ENCODE measurements at regions not wholly inside any gene's neighbourhood (a gene's known extent, or its start where the extent isn't known, plus 50 kb on each side); places are given as distances from the start of the nearest gene placed in this dataset.

DNA sequence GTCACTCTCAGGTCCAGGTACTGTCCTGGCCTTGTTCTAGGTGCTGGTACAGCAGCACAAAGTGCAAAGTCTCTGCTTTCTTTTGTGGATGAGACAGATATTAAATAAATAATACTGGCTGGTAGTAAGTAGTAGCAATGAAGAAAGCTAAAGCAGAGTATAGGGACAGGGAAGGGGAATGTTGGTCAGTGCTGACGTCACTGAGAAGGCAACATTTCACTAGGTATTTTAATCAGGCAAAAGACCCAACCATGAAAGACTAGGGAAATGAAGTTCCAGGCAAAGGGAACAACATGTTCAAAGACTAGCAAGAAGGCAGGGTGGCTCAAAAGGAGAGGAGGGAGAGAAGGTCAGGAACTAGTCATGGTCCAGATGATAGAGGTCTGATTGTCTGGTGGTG lies 388.2 kb downstream of the YTHDC2 start:
- H3K56ac ChIP-seq (ENCODE audit: low read length), result no peak overlapping the region

GRCh38 chr5:113902917-113903660 lies 389.6 kb downstream of the YTHDC2 start:
- Histone ChIP-seq H3K79me2 (ENCODE audit: control insufficient read depth, insufficient read depth, low read length) (no peaks in the 10 kb centered on the region), H3K27ac (ENCODE audit: low read depth, low read length) (no peak overlapping the region), H3K79me1 (ENCODE audit: low read length) (no peaks in the 10 kb centered on the region), H3K23ac (ENCODE audit: low read length) (no peak overlapping the region), H3K4me1 (ENCODE audit: control insufficient read depth, low read depth, low read length) (no peaks in the 10 kb centered on the region), H4K8ac (ENCODE audit: low read depth, low read length) (no peak overlapping the region), H2BK5ac (ENCODE audit: low read length) (no peak overlapping the region), H3K36me3 (ENCODE audit: control insufficient read depth, insufficient read depth, low read length) (no peaks in the 10 kb centered on the region), H3K9ac (ENCODE audit: low read length) (no peak overlapping the region), H2BK120ac (ENCODE audit: low read depth, low read length) (no peak overlapping the region), H3K4me3 (ENCODE audit: low read length) (no peak overlapping the region), H2AK5ac (ENCODE audit: low read length) (no peak overlapping the region), H3K4ac (ENCODE audit: low read depth, low read length) (no peak overlapping the region), H4K5ac (ENCODE audit: low read length) (no peak overlapping the region), H2BK15ac (replicated peaks; ENCODE audit: low read depth) (no peak overlapping the region), H3K27me3 (ENCODE audit: insufficient read depth, low read length, poor library complexity) (no peaks in the 10 kb centered on the region), H3K4me2 (ENCODE audit: low read length) (no peak overlapping the region), H3K56ac (ENCODE audit: low read length) (no peak overlapping the region), H3K18ac (ENCODE audit: low read length) (no peak overlapping the region)
- peak; percentile 33 for DNase-seq
- no CpG with 5 or more reads among the region's 2 CpGs for WGBS (ENCODE audit: extremely low coverage, insufficient coverage, low lambda C conversion rate)

More for the DNA sequence above, 388.2 kb downstream of the YTHDC2 start:
- Histone ChIP-seq H3K27ac (ENCODE audit: low read depth, low read length) (no peak overlapping the region), H3K4me1 (ENCODE audit: control insufficient read depth, low read depth, low read length) (no peaks in the 10 kb centered on the region), H3K4me3 (ENCODE audit: low read length) (no peak overlapping the region), H2BK120ac (ENCODE audit: low read depth, low read length) (no peak overlapping the region), H3K23ac (ENCODE audit: low read length) (no peak overlapping the region), H3K79me2 (ENCODE audit: control insufficient read depth, insufficient read depth, low read length) (no peaks in the 10 kb centered on the region), H3K4ac (ENCODE audit: low read depth, low read length) (no peak overlapping the region), H4K8ac (ENCODE audit: low read depth, low read length) (no peak overlapping the region), H3K18ac (ENCODE audit: low read length) (no peak overlapping the region), H3K36me3 (ENCODE audit: control insufficient read depth, insufficient read depth, low read length) (no peaks in the 10 kb centered on the region), H4K5ac (ENCODE audit: low read length) (no peak overlapping the region), H3K4me2 (ENCODE audit: low read length) (no peak overlapping the region), H2AK5ac (ENCODE audit: low read length) (no peak overlapping the region), H2BK15ac (replicated peaks; ENCODE audit: low read depth) (no peak overlapping the region), H3K9ac (ENCODE audit: low read length) (no peak overlapping the region), H3K27me3 (ENCODE audit: insufficient read depth, low read length, poor library complexity) (no peaks in the 10 kb centered on the region), H3K79me1 (ENCODE audit: low read length) (no peaks in the 10 kb centered on the region), H2BK5ac (ENCODE audit: low read length) (no peak overlapping the region)
- WGBS (ENCODE audit: extremely low coverage, insufficient coverage, low lambda C conversion rate), result no CpG with 5 or more reads among the region's 1 CpG
- no peak for DNase-seq

DNA sequence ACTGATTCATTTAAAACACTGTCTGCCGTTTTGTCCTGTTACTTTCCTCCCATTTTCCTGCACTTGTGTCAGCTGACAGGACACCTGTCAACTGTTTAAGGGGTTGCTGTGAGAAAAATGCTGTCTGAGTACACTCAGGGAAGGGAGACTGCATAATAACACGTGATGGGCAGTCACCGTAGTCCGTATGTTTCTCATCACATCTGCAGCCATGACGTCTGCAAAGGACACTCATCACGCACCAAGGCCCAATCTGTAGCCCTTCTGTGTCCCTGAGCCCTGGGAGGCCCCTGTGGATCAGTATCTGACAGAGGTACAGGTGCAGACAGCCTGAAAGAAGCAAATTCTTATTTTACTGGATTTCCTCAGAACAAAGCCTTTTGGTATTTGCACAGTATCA lies 396.3 kb downstream of the YTHDC2 start:
- Histone ChIP-seq H3K79me1 (ENCODE audit: low read length) (no peaks in the 10 kb centered on the region), H3K36me3 (ENCODE audit: control insufficient read depth, insufficient read depth, low read length) (no peaks in the 10 kb centered on the region), H2BK120ac (ENCODE audit: low read depth, low read length) (no peak overlapping the region), H4K5ac (ENCODE audit: low read length) (no peak overlapping the region), H3K18ac (ENCODE audit: low read length) (no peak overlapping the region), H3K27me3 (ENCODE audit: insufficient read depth, low read length, poor library complexity) (no peaks in the 10 kb centered on the region), H3K4me1 (ENCODE audit: control insufficient read depth, low read depth, low read length) (no peaks in the 10 kb centered on the region), H3K56ac (ENCODE audit: low read length) (no peak overlapping the region), H2BK15ac (replicated peaks; ENCODE audit: low read depth) (no peak overlapping the region), H3K4me3 (ENCODE audit: low read length) (no peak overlapping the region), H3K79me2 (ENCODE audit: control insufficient read depth, insufficient read depth, low read length) (no peaks in the 10 kb centered on the region), H3K23ac (ENCODE audit: low read length) (no peak overlapping the region), H3K9ac (ENCODE audit: low read length) (no peak overlapping the region), H3K27ac (ENCODE audit: low read depth, low read length) (no peak overlapping the region), H3K4me2 (ENCODE audit: low read length) (no peak overlapping the region), H2BK5ac (ENCODE audit: low read length) (no peak overlapping the region), H4K8ac (ENCODE audit: low read depth, low read length) (no peak overlapping the region), H2AK5ac (ENCODE audit: low read length) (no peak overlapping the region), H3K4ac (ENCODE audit: low read depth, low read length) (no peak overlapping the region)
- no peak for DNase-seq
- WGBS (ENCODE audit: extremely low coverage, insufficient coverage, low lambda C conversion rate), result no CpG with 5 or more reads among the region's 6 CpGs

DNA sequence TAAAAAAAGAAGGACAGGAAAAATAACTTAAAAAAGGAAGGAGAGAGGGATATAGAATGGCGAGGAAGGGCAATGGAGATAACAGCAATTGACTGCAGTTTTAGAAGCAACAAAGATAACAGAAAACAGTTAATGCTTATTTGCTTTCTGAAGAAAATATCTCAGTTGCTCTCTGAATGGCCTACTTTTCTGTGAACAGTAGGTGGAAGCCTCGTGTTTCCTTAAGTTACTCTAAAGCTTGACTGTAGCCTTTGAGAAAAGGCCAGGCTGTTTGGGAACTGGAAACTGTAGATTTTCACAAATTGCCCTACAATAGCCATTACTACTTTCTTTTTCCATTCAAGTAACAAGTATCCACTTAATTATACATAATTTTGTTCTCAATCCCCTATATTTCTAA lies 404.5 kb downstream of the YTHDC2 start:
- no peaks in the 10 kb centered on the region for H3K27me3 ChIP-seq (ENCODE audit: insufficient read depth, low read length, poor library complexity)
- no peak overlapping the region for H3K56ac ChIP-seq (ENCODE audit: low read length)
- no peak overlapping the region for H2BK120ac ChIP-seq (ENCODE audit: low read depth, low read length)
- H3K4me2 ChIP-seq (ENCODE audit: low read length), result no peak overlapping the region
- H2BK5ac ChIP-seq (ENCODE audit: low read length), result no peak overlapping the region
- no peaks in the 10 kb centered on the region for H3K4me1 ChIP-seq (ENCODE audit: control insufficient read depth, low read depth, low read length)
- H3K4me3 ChIP-seq (ENCODE audit: low read length), result no peak overlapping the region
- no peak overlapping the region for H2AK5ac ChIP-seq (ENCODE audit: low read length)
- H3K36me3 ChIP-seq (ENCODE audit: control insufficient read depth, insufficient read depth, low read length), result no peaks in the 10 kb centered on the region
- H3K79me2 ChIP-seq (ENCODE audit: control insufficient read depth, insufficient read depth, low read length), result no peaks in the 10 kb centered on the region
- no peak overlapping the region for H4K5ac ChIP-seq (ENCODE audit: low read length)
- H3K18ac ChIP-seq (ENCODE audit: low read length), result no peak overlapping the region
- H3K79me1 ChIP-seq (ENCODE audit: low read length), result no peaks in the 10 kb centered on the region
- H3K9ac ChIP-seq (ENCODE audit: low read length), result no peak overlapping the region
- no peak overlapping the region for H2BK15ac ChIP-seq (replicated peaks; ENCODE audit: low read depth)
- H4K8ac ChIP-seq (ENCODE audit: low read depth, low read length), result no peak overlapping the region
- no peak overlapping the region for H3K23ac ChIP-seq (ENCODE audit: low read length)
- WGBS (ENCODE audit: extremely low coverage, insufficient coverage, low lambda C conversion rate), result no CpG with 5 or more reads among the region's 2 CpGs
- no peak overlapping the region for H3K27ac ChIP-seq (ENCODE audit: low read depth, low read length)
- DNase-seq, result peak; percentile 65
- no peak overlapping the region for H3K4ac ChIP-seq (ENCODE audit: low read depth, low read length)

DNA sequence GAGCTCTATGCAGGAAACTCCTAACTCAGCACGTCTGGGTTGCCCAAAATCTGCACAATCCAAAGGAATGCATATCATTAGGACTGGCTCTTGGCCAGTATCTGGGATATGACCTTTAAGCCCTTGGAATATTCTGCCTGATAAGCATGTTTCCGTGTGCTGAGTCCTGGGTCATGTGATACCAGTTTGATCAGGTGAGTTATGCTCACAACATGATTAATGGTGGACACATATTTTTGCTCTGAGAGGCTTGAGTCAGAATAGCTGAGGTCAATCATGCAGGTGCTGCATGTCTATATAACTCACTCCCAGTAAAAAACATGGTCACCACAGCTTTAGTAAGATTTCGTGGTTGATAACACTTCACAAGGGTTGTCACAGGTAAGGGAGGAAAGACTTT lies 408.8 kb downstream of the YTHDC2 start:
- no CpG with 5 or more reads among the region's 3 CpGs for WGBS (ENCODE audit: extremely low coverage, insufficient coverage, low lambda C conversion rate)
- no peak overlapping the region for H2AK5ac ChIP-seq (ENCODE audit: low read length)
- H3K27ac ChIP-seq (ENCODE audit: low read depth, low read length), result no peak overlapping the region

DNA sequence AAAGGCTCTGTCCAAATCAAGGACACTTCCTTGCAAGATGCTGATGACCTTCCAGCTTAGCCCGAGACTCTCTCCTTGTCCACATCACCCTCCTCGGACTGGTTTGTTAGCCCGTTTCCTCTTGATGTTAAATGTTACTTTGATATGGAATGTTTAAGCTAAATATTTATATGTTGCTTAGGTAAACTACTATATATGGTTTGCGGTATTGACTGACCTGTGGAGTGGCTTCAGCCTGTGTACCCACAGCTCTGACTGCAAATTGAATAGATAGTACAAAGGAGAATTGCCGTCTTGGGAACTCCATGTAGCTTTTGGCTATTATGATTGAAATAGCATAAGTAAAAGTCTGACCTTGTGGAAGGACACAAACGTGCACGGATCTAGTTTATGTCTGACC lies 422.0 kb downstream of the YTHDC2 start:
- Histone ChIP-seq H2AK5ac (ENCODE audit: low read length) (no peak overlapping the region), H3K9ac (ENCODE audit: low read length) (no peak overlapping the region), H2BK15ac (replicated peaks; ENCODE audit: low read depth) (no peak overlapping the region), H3K79me1 (ENCODE audit: low read length) (no peaks in the 10 kb centered on the region), H3K36me3 (ENCODE audit: control insufficient read depth, insufficient read depth, low read length) (no peaks in the 10 kb centered on the region), H2BK5ac (ENCODE audit: low read length) (no peak overlapping the region), H3K79me2 (ENCODE audit: control insufficient read depth, insufficient read depth, low read length) (no peaks in the 10 kb centered on the region), H3K27ac (ENCODE audit: low read depth, low read length) (no peak overlapping the region), H3K4me1 (ENCODE audit: control insufficient read depth, low read depth, low read length) (no peaks in the 10 kb centered on the region), H3K4me2 (ENCODE audit: low read length) (no peak overlapping the region), H3K4me3 (ENCODE audit: low read length) (no peak overlapping the region), H3K23ac (ENCODE audit: low read length) (no peak overlapping the region), H2BK120ac (ENCODE audit: low read depth, low read length) (no peak overlapping the region), H3K4ac (ENCODE audit: low read depth, low read length) (no peak overlapping the region), H3K18ac (ENCODE audit: low read length) (no peak overlapping the region), H3K27me3 (ENCODE audit: insufficient read depth, low read length, poor library complexity) (no peaks in the 10 kb centered on the region), H4K8ac (ENCODE audit: low read depth, low read length) (no peak overlapping the region), H3K56ac (ENCODE audit: low read length) (no peak overlapping the region), H4K5ac (ENCODE audit: low read length) (no peak overlapping the region)
- DNase-seq, result no peak
- WGBS (ENCODE audit: extremely low coverage, insufficient coverage, low lambda C conversion rate), result no CpG with 5 or more reads among the region's 7 CpGs

More for the DNA sequence above, 408.8 kb downstream of the YTHDC2 start:
- Histone ChIP-seq H3K36me3 (ENCODE audit: control insufficient read depth, insufficient read depth, low read length) (no peaks in the 10 kb centered on the region), H3K23ac (ENCODE audit: low read length) (no peak overlapping the region), H3K79me2 (ENCODE audit: control insufficient read depth, insufficient read depth, low read length) (no peaks in the 10 kb centered on the region), H4K8ac (ENCODE audit: low read depth, low read length) (no peak overlapping the region), H2BK120ac (ENCODE audit: low read depth, low read length) (no peak overlapping the region), H3K4me1 (ENCODE audit: control insufficient read depth, low read depth, low read length) (no peaks in the 10 kb centered on the region), H3K4ac (ENCODE audit: low read depth, low read length) (no peak overlapping the region), H2BK15ac (replicated peaks; ENCODE audit: low read depth) (no peak overlapping the region), H3K4me2 (ENCODE audit: low read length) (no peak overlapping the region), H3K4me3 (ENCODE audit: low read length) (no peak overlapping the region), H3K27me3 (ENCODE audit: insufficient read depth, low read length, poor library complexity) (no peaks in the 10 kb centered on the region), H2BK5ac (ENCODE audit: low read length) (no peak overlapping the region), H4K5ac (ENCODE audit: low read length) (no peak overlapping the region), H3K9ac (ENCODE audit: low read length) (no peak overlapping the region), H3K79me1 (ENCODE audit: low read length) (no peaks in the 10 kb centered on the region), H3K56ac (ENCODE audit: low read length) (no peak overlapping the region), H3K18ac (ENCODE audit: low read length) (no peak overlapping the region)
- DNase-seq, result no peak
